CD4-positive, alpha-beta T cell (primary cell): ENCODE measurements at regions not wholly inside any gene's neighbourhood (a gene's known extent, or its start where the extent isn't known, plus 50 kb on each side); places are given as distances from the start of the nearest gene placed in this dataset.

Experiments
- ATAC-seq: fragments of 200-7000 bp; cut with Tn5 transposase; one replicate; pipeline ENCODE4 v1.10.0; 2022; ENCODE audit warnings: mild to moderate bottlenecking; ENCODE audit not compliant: poor library complexity
- CTCF ChIA-PET: fragments of 350-600 bp; sonication (Branson Sonifier 250); formaldehyde crosslinking; loops from one replicate; lab custom pipeline; 2021; ENCODE audit warnings: antibody characterized with exemption, inconsistent platforms; lab: Charles Lee
- POLR2A ChIA-PET: fragments of 350-600 bp; sonication (Branson Sonifier 250); formaldehyde crosslinking; loops from one replicate; lab custom pipeline; 2021; ENCODE audit warnings: antibody characterized with exemption, inconsistent platforms; lab: Charles Lee
- DNase-seq, 14 experiments: peaks; one replicate each; pipeline ENCODE4 v3.0.0-alpha.2; 2013 to 2020; ENCODE audit warnings: mixed read lengths in 2 of 14
- H3K27ac ChIP-seq, 2 donors: one replicate each; pipeline versions ENCODE4 v1.5.1 to v1.7.0; 2013; ENCODE audit warnings: low read length in 2 of 2, low read depth in 1 of 2, mild to moderate bottlenecking in 1 of 2
- H3K27me3 ChIP-seq, 2 experiments: 1 replicate in 1 of 2; 2 replicates in 1 of 2; pipeline versions ENCODE4 v1.6.1 to v1.7.0; 2013; ENCODE audit warnings: low read length in 2 of 2, control low read depth in 1 of 2, mild to moderate bottlenecking in 1 of 2, moderate library complexity in 1 of 2; ENCODE audit not compliant: insufficient read depth in 2 of 2, control insufficient read depth in 1 of 2
- H3K36me3 ChIP-seq: one replicate; pipeline ENCODE4 v1.6.1; 2013; ENCODE audit warnings: low read length, control low read depth; ENCODE audit not compliant: insufficient read depth
- H3K4me1 ChIP-seq: one replicate; pipeline ENCODE4 v1.6.1; 2013; ENCODE audit warnings: low read length, control low read depth; ENCODE audit not compliant: insufficient read depth
- H3K4me3 ChIP-seq: one replicate; pipeline ENCODE4 v1.5.1; 2013; ENCODE audit warnings: mild to moderate bottlenecking, low read length, moderate library complexity
- H3K9me3 ChIP-seq, 2 experiments: 1 replicate in 1 of 2; 2 replicates in 1 of 2; pipeline versions ENCODE4 v1.6.1 to v1.7.0; 2013; ENCODE audit warnings: low read length in 2 of 2, mild to moderate bottlenecking in 2 of 2, control low read depth in 1 of 2, moderate library complexity in 1 of 2; ENCODE audit not compliant: control insufficient read depth in 1 of 2, insufficient read depth in 1 of 2
- H3K27ac Mint-ChIP-seq: one replicate; pipeline ENCODE4 v1.8.0; 2020; ENCODE audit warnings: mixed read lengths
- H3K27me3 Mint-ChIP-seq: one replicate; pipeline ENCODE4 v1.8.0; 2021; ENCODE audit warnings: mixed read lengths
- H3K36me3 Mint-ChIP-seq: one replicate; pipeline ENCODE4 v1.8.0; 2021; ENCODE audit warnings: low read depth, mixed read lengths
- H3K4me1 Mint-ChIP-seq: one replicate; pipeline ENCODE4 v1.8.0; 2021; ENCODE audit warnings: low read depth, mixed read lengths
- H3K4me3 Mint-ChIP-seq: one replicate; pipeline ENCODE4 v1.8.0; 2020; ENCODE audit warnings: mild to moderate bottlenecking, mixed read lengths
- H3K9me3 Mint-ChIP-seq: one replicate; pipeline ENCODE4 v1.8.0; 2020; ENCODE audit warnings: mixed read lengths
- intact Hi-C, 2 experiments: fragments of 100-400 bp; cut with DNase I in 1 of 2; cut with micrococcal nuclease in 1 of 2; formaldehyde crosslinking; loops; one replicate each; pipeline versions ENCODE4 v1.15.1 to v1.9.0; 2023 to 2025; cut with DNase I, micrococcal nuclease
- TF ChIP-seq, protein P1 (sequence below): fragments of 200-600 bp; IDR thresholded peaks from one replicate; pipeline ENCODE4 v1.8.0; 2022; ENCODE audit warnings: antibody characterized with exemption, mild to moderate bottlenecking

DNA sequence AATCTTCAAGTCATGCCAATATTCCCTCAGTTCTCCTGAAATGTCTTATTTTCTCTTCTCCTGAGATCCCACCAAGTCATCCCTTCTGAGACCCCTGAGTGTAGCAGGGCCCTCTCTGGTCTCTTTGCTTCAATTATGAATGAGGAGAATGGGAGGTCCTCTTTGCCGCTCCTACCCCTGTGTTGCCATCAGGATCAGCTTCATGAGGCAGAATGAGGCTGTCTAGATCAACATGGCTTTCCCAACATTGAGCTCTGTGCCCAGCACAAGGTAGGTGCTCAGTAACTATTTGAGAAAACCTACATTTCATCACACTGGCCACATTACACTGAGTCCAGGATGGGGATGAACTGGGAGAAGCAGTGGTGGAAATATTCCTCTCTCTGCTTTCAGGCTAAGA is 107.2 kb downstream of the ZNF280B start:
- Mint-ChIP-seq H3K4me3 (no peak overlapping the region), H3K36me3 (no peaks in the 10 kb centered on the region), H3K9me3 (no peaks in the 10 kb centered on the region), H3K4me1 (no peaks in the 10 kb centered on the region), H3K27ac (no peak overlapping the region), H3K27me3 (peaks cover 14% of the 10 kb centered on the region)
- DNase-seq (no peak), ATAC-seq (no peak)
- ChIA-PET CTCF (interaction anchor here (0.6 kb wide), 1 partner anchor 129 kb away, joined by 3 read pairs; no protein-coding TSS in a partner anchor), POLR2A (no interaction called here)
- H3K9me3 ChIP-seq: no peaks in the 10 kb centered on the region
- TF ChIP-seq, protein P1, sequence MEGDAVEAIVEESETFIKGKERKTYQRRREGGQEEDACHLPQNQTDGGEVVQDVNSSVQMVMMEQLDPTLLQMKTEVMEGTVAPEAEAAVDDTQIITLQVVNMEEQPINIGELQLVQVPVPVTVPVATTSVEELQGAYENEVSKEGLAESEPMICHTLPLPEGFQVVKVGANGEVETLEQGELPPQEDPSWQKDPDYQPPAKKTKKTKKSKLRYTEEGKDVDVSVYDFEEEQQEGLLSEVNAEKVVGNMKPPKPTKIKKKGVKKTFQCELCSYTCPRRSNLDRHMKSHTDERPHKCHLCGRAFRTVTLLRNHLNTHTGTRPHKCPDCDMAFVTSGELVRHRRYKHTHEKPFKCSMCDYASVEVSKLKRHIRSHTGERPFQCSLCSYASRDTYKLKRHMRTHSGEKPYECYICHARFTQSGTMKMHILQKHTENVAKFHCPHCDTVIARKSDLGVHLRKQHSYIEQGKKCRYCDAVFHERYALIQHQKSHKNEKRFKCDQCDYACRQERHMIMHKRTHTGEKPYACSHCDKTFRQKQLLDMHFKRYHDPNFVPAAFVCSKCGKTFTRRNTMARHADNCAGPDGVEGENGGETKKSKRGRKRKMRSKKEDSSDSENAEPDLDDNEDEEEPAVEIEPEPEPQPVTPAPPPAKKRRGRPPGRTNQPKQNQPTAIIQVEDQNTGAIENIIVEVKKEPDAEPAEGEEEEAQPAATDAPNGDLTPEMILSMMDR: no peak
- H3K27ac ChIP-seq: no peak overlapping the region
- H3K27me3 ChIP-seq: peaks cover 4% of the 10 kb centered on the region in 2 experiments
- intact Hi-C loops: no loop called here
- H3K4me3 ChIP-seq: no peak overlapping the region
- no peaks in the 10 kb centered on the region for H3K4me1 ChIP-seq
- H3K36me3 ChIP-seq: no peaks in the 10 kb centered on the region

DNA sequence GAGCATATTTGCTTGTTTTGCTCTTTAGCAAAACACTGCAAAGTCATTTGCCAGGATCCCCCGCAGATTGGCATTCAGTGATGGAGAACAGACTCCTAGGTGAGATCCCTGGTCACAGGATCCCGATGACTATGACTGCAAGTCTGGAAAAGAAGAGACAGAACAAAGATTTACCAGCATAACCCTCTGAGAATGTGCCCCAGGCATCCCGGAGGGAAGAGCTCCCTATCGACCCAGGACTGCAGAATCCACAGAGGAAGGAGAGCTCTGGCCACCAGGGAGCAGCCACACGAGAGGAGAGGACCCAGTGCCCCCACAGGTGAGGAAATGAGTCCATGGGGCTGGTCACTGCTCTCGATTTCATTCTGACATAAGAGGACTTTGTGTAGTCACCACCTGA is 105.2 kb downstream of the ZNF280B start:
- DNase-seq (no peak), ATAC-seq (no peak)
- H3K4me1 ChIP-seq: no peaks in the 10 kb centered on the region
- Mint-ChIP-seq H3K27me3 (peaks cover 9% of the 10 kb centered on the region), H3K4me3 (no peak overlapping the region), H3K4me1 (no peaks in the 10 kb centered on the region), H3K9me3 (no peaks in the 10 kb centered on the region), H3K36me3 (no peaks in the 10 kb centered on the region), H3K27ac (no peak overlapping the region)
- H3K27ac ChIP-seq: no peak overlapping the region
- H3K27me3 ChIP-seq: peaks cover 0 to 5% of the 10 kb centered on the region in 2 experiments
- CTCF ChIA-PET: no interaction called here
- POLR2A ChIA-PET: no interaction called here
- no peak overlapping the region for H3K4me3 ChIP-seq
- intact Hi-C loops: no loop called here
- TF ChIP-seq, protein P1: no peak
- no peaks in the 10 kb centered on the region for H3K9me3 ChIP-seq
- no peaks in the 10 kb centered on the region for H3K36me3 ChIP-seq

DNA sequence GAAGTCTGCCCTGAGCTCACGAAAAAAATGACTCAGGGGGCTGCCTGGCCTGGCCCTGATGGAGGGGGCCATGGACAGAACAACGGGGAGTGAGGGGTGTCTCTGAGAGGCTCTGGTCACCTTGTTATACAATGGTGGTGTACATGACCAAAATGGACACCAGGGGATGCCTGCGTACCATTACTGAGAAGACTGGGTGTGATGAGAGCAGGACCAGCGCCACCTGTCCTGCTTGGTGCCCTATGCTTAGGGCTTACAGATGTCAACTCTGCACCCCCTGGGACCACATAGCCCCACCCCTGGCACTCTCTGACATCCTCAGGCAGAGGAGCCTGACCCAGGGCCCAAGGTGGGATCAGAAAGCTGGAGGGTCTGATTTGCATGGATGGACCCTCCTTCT is 104.8 kb downstream of the ZNF280B start:
- Mint-ChIP-seq H3K4me3 (no peak overlapping the region), H3K36me3 (no peaks in the 10 kb centered on the region), H3K27me3 (peaks cover 13% of the 10 kb centered on the region), H3K27ac (no peak overlapping the region), H3K9me3 (no peaks in the 10 kb centered on the region), H3K4me1 (no peaks in the 10 kb centered on the region)
- H3K4me3 ChIP-seq: no peak overlapping the region
- no peaks in the 10 kb centered on the region for H3K4me1 ChIP-seq
- H3K27ac ChIP-seq: no peak overlapping the region
- CTCF ChIA-PET: no interaction called here
- intact Hi-C loops: no loop called here
- H3K36me3 ChIP-seq: no peaks in the 10 kb centered on the region
- DNase-seq: no peak
- H3K27me3 ChIP-seq: peaks cover 0 to 5% of the 10 kb centered on the region in 2 experiments
- ATAC-seq: no peak
- H3K9me3 ChIP-seq: no peaks in the 10 kb centered on the region
- POLR2A ChIA-PET: no interaction called here
- TF ChIP-seq, protein P1: no peak
